ENCODE measurements at regions not wholly inside any gene's neighbourhood (a gene's known extent, or its start where the extent isn't known, plus 50 kb on each side); places are given as distances from the start of the nearest gene placed in this dataset.

DNA sequence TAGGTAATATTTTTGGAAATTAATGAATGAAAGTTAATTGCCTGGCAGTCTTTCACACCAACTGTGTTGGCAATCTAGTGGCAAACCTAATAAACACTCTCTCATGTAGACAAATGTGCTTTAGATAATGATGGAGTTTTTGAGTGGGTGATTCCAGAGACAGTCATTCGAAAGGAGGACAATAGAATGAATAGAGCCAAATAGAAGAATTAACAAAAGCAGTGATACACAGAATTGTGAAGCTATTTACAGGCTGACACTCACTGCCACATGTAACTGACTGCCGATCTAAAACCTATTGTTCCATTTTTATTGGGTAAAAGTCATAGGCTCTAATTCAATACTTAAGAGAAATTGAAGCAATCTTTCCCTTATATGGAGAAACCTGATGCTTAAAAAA, 338.5 kb downstream of the PCDH7 start:
- no peak for TF ChIP-seq POLR2A (IDR thresholded peaks at IDR 0.05)
- TF ChIP-seq, protein P1, sequence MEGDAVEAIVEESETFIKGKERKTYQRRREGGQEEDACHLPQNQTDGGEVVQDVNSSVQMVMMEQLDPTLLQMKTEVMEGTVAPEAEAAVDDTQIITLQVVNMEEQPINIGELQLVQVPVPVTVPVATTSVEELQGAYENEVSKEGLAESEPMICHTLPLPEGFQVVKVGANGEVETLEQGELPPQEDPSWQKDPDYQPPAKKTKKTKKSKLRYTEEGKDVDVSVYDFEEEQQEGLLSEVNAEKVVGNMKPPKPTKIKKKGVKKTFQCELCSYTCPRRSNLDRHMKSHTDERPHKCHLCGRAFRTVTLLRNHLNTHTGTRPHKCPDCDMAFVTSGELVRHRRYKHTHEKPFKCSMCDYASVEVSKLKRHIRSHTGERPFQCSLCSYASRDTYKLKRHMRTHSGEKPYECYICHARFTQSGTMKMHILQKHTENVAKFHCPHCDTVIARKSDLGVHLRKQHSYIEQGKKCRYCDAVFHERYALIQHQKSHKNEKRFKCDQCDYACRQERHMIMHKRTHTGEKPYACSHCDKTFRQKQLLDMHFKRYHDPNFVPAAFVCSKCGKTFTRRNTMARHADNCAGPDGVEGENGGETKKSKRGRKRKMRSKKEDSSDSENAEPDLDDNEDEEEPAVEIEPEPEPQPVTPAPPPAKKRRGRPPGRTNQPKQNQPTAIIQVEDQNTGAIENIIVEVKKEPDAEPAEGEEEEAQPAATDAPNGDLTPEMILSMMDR (IDR thresholded peaks at IDR 0.05) = no peak

Measured in adrenal gland (tissue), 5 donors.